ENCODE measurements at regions not wholly inside any gene's neighbourhood (a gene's known extent, or its start where the extent isn't known, plus 50 kb on each side); places are given as distances from the start of the nearest gene placed in this dataset.

DNA sequence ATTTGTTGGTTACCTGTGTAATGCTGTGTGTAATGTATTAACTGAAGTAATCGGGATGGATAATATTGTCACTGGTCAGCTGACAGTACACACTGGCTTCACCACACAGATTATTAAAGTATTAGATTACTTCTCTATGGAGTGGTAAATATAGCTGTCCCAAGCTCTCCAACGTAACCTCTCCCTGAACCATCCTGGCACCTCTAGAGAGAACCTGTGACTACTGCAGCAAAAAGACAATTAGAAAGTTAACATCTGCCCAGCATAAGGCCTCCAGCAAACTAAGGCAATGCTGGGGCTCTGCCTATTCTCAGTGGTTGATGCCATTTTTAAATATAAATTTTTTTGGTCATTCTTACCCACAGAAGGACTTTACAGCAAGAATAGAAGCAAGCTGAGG is 351.3 kb downstream of the GPD2 start:
- no peak for TF ChIP-seq EZH2phosphoT487 (IDR thresholded peaks at IDR 0.05; ENCODE audit: borderline replicate concordance, low read length)
- TF ChIP-seq, protein P1, sequence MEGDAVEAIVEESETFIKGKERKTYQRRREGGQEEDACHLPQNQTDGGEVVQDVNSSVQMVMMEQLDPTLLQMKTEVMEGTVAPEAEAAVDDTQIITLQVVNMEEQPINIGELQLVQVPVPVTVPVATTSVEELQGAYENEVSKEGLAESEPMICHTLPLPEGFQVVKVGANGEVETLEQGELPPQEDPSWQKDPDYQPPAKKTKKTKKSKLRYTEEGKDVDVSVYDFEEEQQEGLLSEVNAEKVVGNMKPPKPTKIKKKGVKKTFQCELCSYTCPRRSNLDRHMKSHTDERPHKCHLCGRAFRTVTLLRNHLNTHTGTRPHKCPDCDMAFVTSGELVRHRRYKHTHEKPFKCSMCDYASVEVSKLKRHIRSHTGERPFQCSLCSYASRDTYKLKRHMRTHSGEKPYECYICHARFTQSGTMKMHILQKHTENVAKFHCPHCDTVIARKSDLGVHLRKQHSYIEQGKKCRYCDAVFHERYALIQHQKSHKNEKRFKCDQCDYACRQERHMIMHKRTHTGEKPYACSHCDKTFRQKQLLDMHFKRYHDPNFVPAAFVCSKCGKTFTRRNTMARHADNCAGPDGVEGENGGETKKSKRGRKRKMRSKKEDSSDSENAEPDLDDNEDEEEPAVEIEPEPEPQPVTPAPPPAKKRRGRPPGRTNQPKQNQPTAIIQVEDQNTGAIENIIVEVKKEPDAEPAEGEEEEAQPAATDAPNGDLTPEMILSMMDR (IDR thresholded peaks at IDR 0.05; ENCODE audit: low read depth, low read length, poor library complexity, severe bottlenecking): no peak

Data from DOHH2 (cell line).